HepG2 (cell line): ENCODE measurements at regions not wholly inside any gene's neighbourhood (a gene's known extent, or its start where the extent isn't known, plus 50 kb on each side); places are given as distances from the start of the nearest gene placed in this dataset.

Experiments used
- ATAC-seq: fragments of 200-7000 bp; cut with Tn5 transposase; 3 replicates; pipeline ENCODE4 v1.9.1; 2020; ENCODE audit warnings: mild to moderate bottlenecking, moderate library complexity
- BruUV-seq: library from RNA; stranded (reverse); fragments of 400-500 nt; replicated peaks from 2 replicates; lab custom pipeline; 2021; lab: Mats Ljungman, UMichigan
- CTCF ChIA-PET: fragments of 300-600 bp; formaldehyde crosslinking; extraction: SDS; loops from one replicate; lab custom pipeline; 2021; ENCODE audit warnings: low total read pairs, inconsistent platforms, low intra/inter-chr PET ratio; lab: Yijun Ruan, JAX
- POLR2A ChIA-PET: fragments of 350-600 bp; sonication (Branson Sonifier 250); formaldehyde crosslinking; loops from one replicate; lab custom pipeline; 2020; ENCODE audit warnings: antibody characterized with exemption, inconsistent platforms; lab: Yijun Ruan, JAX
- DNase-seq: peaks from one replicate; pipeline ENCODE4 v3.0.0-alpha.2; 2015; ENCODE audit warnings: low spot score
- FAIRE-seq: peaks from 3 replicates; lab custom pipeline; 2011; peaks lifted over from hg19 to GRCh38; lab: Jason Lieb, UNC
- H2AFZ ChIP-seq: one replicate; pipeline ENCODE4 v1.6.1; 2011; ENCODE audit warnings: low read length, inconsistent platforms
- H3K27ac ChIP-seq: fragments of 300-600 bp; 3 replicates; pipeline ENCODE4 v1.8.0; 2011; ENCODE audit warnings: mixed run types, mild to moderate bottlenecking, mixed read lengths, low read length, inconsistent platforms; ENCODE audit not compliant: insufficient read depth; ENCODE audit errors: extremely low read length
- H3K27me3 ChIP-seq, 2 experiments: fragments of 200-600 bp in 1 of 2; 2 replicates in 1 of 2; 3 replicates in 1 of 2; pipeline versions ENCODE4 v1.6.0 to v1.8.0; 2011; ENCODE audit warnings: low read length in 2 of 2, mild to moderate bottlenecking in 2 of 2, moderate library complexity in 2 of 2, inconsistent platforms in 1 of 2; ENCODE audit not compliant: insufficient read depth in 2 of 2, control insufficient read depth in 1 of 2
- H3K36me3 ChIP-seq, 2 experiments: fragments of 200-600 bp in 1 of 2; replicated peaks in 1 of 2; 2 replicates in 1 of 2; 3 replicates in 1 of 2; pipeline versions ENCODE4 v1.5.1 to v1.8.0; 2011; ENCODE audit warnings: low read length in 2 of 2, inconsistent platforms in 1 of 2; ENCODE audit not compliant: insufficient read depth in 2 of 2, control insufficient read depth in 1 of 2
- H3K4me1 ChIP-seq: 2 replicates; pipeline ENCODE4 v1.5.1; 2012; ENCODE audit warnings: low read length, inconsistent platforms; ENCODE audit not compliant: insufficient read depth
- H3K4me2 ChIP-seq: 2 replicates; pipeline ENCODE4 v1.6.0; 2011; ENCODE audit warnings: low read depth, low read length, inconsistent platforms
- H3K4me3 ChIP-seq, 3 experiments: fragments of 200-600 bp in 1 of 3; sonication (generic), shearing (Covaris generic) in 1 of 3; replicated peaks in 1 of 3; 2 replicates each; pipeline ENCODE4 v1.5.1; 2011 to 2016; ENCODE audit warnings: low read length in 3 of 3, inconsistent platforms in 2 of 3, low read depth in 2 of 3, mild to moderate bottlenecking in 2 of 3, control low read depth in 1 of 3, mixed read lengths in 1 of 3; ENCODE audit not compliant: insufficient read depth in 1 of 3
- H3K79me2 ChIP-seq: one replicate; pipeline ENCODE4 v1.6.1; 2011; ENCODE audit warnings: low read length, inconsistent platforms; ENCODE audit not compliant: insufficient read depth
- H3K9ac ChIP-seq: 2 replicates; pipeline ENCODE4 v1.6.0; 2011; ENCODE audit warnings: mild to moderate bottlenecking, low read depth, low read length, inconsistent platforms; ENCODE audit not compliant: insufficient read depth
- H3K9me3 ChIP-seq: 2 replicates; pipeline ENCODE4 v1.5.1; 2012; ENCODE audit warnings: mild to moderate bottlenecking, low read length
- H4K20me1 ChIP-seq: 2 replicates; pipeline ENCODE4 v1.6.0; 2011; ENCODE audit warnings: inconsistent platforms, mild to moderate bottlenecking, low read length, moderate library complexity; ENCODE audit not compliant: insufficient read depth
- HOXD1 ChIP-seq: sonication (generic); formaldehyde crosslinking; IDR thresholded peaks from 2 replicates; pipeline ENCODE4 v1.5.0; 2020; ENCODE audit warnings: missing genetic modification reagents
- MAZ ChIP-seq, 2 experiments: sonication (generic) in 1 of 2; formaldehyde crosslinking in 1 of 2; IDR thresholded peaks; 2 replicates each; pipeline versions ENCODE4 v1.5.0 to v1.6.1; 2012 to 2020; ENCODE audit warnings: low read depth in 2 of 2, mild to moderate bottlenecking in 2 of 2, borderline replicate concordance in 1 of 2, improper control_type of control experiment in 1 of 2, low read length in 1 of 2, missing genetic modification reagents in 1 of 2, moderate library complexity in 1 of 2
- MZF1 ChIP-seq: sonication (generic); formaldehyde crosslinking; IDR thresholded peaks from 2 replicates; pipeline ENCODE4 v1.8.1; 2023; ENCODE audit warnings: mild to moderate bottlenecking, missing genetic modification reagents, borderline replicate concordance
- SATB2 ChIP-seq: sonication (generic); formaldehyde crosslinking; IDR thresholded peaks from 2 replicates; pipeline ENCODE4 v1.5.0; 2020; ENCODE audit warnings: missing genetic modification reagents
- SOX13 ChIP-seq, 3 experiments: fragments of 450-650 bp in 1 of 3; sonication (generic) in 1 of 3; formaldehyde crosslinking in 1 of 3; IDR thresholded peaks in 2 of 3; conservative IDR thresholded peaks in 1 of 3; 2 replicates each; pipeline versions ENCODE4 v1.5.0 to v1.6.1; 2016 to 2020; ENCODE audit warnings: antibody characterized with exemption in 1 of 3, mild to moderate bottlenecking in 1 of 3, missing compliant biosample characterization in 1 of 3, missing genetic modification reagents in 1 of 3, moderate library complexity in 1 of 3
- SRF ChIP-seq: IDR thresholded peaks from 2 replicates; pipeline ENCODE4 v1.6.1; 2011; ENCODE audit warnings: mild to moderate bottlenecking, low read depth, low read length, moderate library complexity
- TGIF2 ChIP-seq: IDR thresholded peaks from 2 replicates; pipeline ENCODE4 v1.6.1; 2016; ENCODE audit warnings: control low read depth, missing compliant biosample characterization
- ZNF333 ChIP-seq: sonication (generic); formaldehyde crosslinking; IDR thresholded peaks from 2 replicates; pipeline ENCODE4 v1.4.0; 2020; ENCODE audit warnings: mild to moderate bottlenecking, missing genetic modification reagents, borderline replicate concordance
- ZNF841 ChIP-seq: sonication (generic); formaldehyde crosslinking; IDR thresholded peaks from 2 replicates; pipeline ENCODE4 v1.8.1; 2023; ENCODE audit warnings: missing genetic modification reagents, borderline replicate concordance
- ZSCAN31 ChIP-seq: sonication (generic); formaldehyde crosslinking; IDR thresholded peaks from 2 replicates; pipeline ENCODE4 v1.5.0; 2020; ENCODE audit warnings: low read depth, mild to moderate bottlenecking, missing genetic modification reagents
- WGBS: methylation state at CpG from one replicate; pipeline ENCODE4 v1.1.6; 2017; ENCODE audit warnings: low lambda C conversion rate; 5-methylcytosine and 5-hydroxymethylcytosine counted together
- in situ Hi-C: cut with HindIII; loops from 2 replicates; pipeline ENCODE4 v1.10.0; 2017; ENCODE audit warnings: low pct_unique_long_range_greater_than_20kb; ENCODE audit not compliant: extremely low pct_ligation_motif_present
- intact Hi-C: fragments of 100-400 bp; cut with micrococcal nuclease; formaldehyde crosslinking; loops from one replicate; pipeline ENCODE4 v1.10.0; 2022; ENCODE audit not compliant: unreplicated experiment
- TF ChIP-seq, protein P1 (sequence below): sonication (generic); formaldehyde crosslinking; IDR thresholded peaks from 2 replicates; pipeline ENCODE4 v1.4.0; 2020; ENCODE audit warnings: mild to moderate bottlenecking, low read depth, missing genetic modification reagents

DNA sequence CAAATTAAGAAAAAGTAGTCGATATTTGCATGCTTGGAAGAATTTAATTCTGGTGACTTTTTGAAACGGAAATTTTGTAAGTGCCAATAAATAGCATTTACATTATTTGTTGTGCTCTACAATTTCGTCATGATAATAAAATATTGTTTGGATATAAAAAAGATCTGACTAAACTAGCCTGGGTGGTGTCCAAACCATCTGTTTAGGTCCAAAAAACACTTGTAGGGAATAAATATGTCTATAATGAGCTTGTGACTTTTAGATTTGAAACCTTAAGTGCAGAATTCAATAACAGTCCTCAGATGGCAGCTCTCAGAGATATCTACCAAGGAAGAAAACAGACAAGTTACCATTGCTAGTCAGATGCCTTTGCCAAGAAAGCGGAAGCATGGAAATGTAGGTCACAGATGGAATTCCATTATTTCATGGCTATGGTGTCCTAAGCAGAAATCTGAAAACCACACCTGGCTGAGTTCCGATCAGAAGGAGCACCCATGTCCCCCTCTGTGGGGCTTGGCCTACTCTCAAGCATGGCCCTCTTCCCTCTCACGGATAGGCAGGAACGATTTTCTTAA is 731.1 kb downstream of the RNF144A start (continued):
- TF ChIP-seq SRF, result no peak
- TF ChIP-seq MAZ (IDR thresholded peaks at IDR 0.05; ENCODE audit: borderline replicate concordance, low read depth, low read length), result no peak
- no peak for TF ChIP-seq MAZ (CRISPR knock-in tag; IDR thresholded peaks at IDR 0.05; ENCODE audit: low read depth)
- TF ChIP-seq, all 625 proteins: peak for 0

DNA sequence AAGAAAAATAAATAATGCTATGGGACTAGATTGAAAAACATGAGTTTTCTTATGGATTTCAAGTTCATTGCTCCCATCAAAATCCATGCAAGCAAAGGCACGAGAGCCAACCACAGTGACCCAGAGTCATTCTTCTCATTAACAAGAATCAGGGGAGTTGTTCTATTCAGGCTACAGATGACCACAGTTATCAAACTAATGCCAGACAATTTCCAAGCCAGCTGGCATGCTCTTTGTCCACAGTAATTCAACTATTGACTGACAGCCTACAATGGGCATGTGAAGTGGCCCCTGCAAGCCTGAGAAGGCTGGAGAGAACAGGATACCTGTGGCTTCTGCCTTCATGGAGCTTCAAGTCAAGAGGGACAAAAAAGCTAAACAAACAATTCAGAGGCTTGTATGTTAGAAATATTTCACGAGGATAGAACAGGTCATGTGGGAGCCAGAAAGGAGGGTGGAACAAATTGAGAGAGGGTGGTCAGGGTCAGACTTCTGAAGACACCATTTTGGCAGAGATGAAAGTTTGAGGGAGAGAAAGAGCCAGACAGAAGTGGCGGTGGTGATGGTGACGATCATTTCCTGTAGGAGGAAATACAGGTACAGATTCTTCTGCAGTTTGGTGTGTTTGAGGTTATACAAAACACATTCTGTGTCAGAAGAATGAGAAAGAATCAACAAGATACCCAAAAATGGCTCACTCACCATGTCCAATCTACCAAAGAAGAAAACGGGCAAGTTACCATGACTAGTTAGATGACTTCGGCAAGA is 732.4 kb downstream of the RNF144A start:
- no peak for FAIRE-seq

More for the DNA sequence above, 732.4 kb downstream of the RNF144A start:
- Histone ChIP-seq H3K27me3 (no peaks in the 10 kb centered on the region), H3K9me3 (peaks cover 7% of the 10 kb centered on the region; the same call in 1 of the 2 replicates), H3K4me3 (no peak overlapping the region), H3K9ac (no peak overlapping the region), H3K4me1 (no peaks in the 10 kb centered on the region), H3K79me2 (no peaks in the 10 kb centered on the region), H3K4me2 (no peak overlapping the region), H3K36me3 (no peaks in the 10 kb centered on the region), H2AFZ (no peak overlapping the region), H3K27ac (no peak overlapping the region), H4K20me1 (no peaks in the 10 kb centered on the region)
- WGBS, result 16% methylated on average over 6 of the region's 6 CpGs
- no TSS peak for BruUV-seq
- ChIA-PET POLR2A (no interaction called here), CTCF (no interaction called here)
- ATAC-seq (no peak), DNase-seq (no peak)
- intact Hi-C loops, result no loop called here
- in situ Hi-C loops, result loop anchor here (25.0 kb wide), 1 partner anchor 537 kb away; no protein-coding TSS in a partner anchor
- TF ChIP-seq ZSCAN31 (no peak), TGIF2 (CRISPR knock-in tag) (no peak), SATB2 (CRISPR knock-in tag) (no peak), SOX13 (IDR thresholded peaks at IDR 0.05) (no peak), SOX13 (CRISPR knock-in tag; conservative IDR thresholded peaks at IDR 0.05 in 1 of 2, IDR thresholded peaks at IDR 0.05 in 1 of 2) (no peak), MZF1 (no peak), HOXD1 (CRISPR knock-in tag) (no peak), ZNF841 (CRISPR knock-in tag) (no peak), ZNF333 (CRISPR knock-in tag) (no peak)
- TF ChIP-seq, protein P1, sequence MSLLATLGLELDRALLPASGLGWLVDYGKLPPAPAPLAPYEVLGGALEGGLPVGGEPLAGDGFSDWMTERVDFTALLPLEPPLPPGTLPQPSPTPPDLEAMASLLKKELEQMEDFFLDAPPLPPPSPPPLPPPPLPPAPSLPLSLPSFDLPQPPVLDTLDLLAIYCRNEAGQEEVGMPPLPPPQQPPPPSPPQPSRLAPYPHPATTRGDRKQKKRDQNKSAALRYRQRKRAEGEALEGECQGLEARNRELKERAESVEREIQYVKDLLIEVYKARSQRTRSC (CRISPR knock-in tag), result no peak
